Caki2 (cell line): ENCODE measurements at regions not wholly inside any gene's neighbourhood (a gene's known extent, or its start where the extent isn't known, plus 50 kb on each side); places are given as distances from the start of the nearest gene placed in this dataset.
"Not testable (repeated sequence)": the region's sequence is repeated elsewhere in the genome, so short reads cannot be mapped to it uniquely, and the experiment has no call there.

Experiments used
- DNase-seq: peaks from one replicate; pipeline ENCODE4 v3.0.0-alpha.2; 2015; ENCODE audit warnings: low read depth
- in situ Hi-C: cut with HindIII; loops from 2 replicates; pipeline ENCODE4 v1.10.0; 2016; ENCODE audit warnings: low sequenced_read_pairs, low pct_unique_long_range_greater_than_20kb, mixed read lengths

DNA sequence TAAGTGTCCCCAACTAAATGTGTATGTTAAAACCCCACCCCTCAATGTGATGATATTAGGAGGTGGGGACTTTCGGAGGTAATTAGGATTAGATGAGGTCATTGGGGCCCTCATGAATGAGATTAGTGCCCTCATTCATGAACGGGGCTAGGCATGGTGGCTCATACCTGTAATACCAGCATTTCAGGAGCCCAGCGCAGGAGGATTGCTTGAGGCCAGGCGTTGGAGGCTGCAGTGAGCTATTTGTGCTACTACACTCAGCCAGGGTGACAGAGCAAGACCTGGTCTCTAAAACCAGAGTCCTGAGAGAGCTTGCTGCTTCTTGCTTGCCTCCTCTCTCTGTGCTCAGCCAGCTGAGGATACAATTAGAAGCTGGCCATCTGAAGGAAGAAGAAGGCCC lies 62.1 kb upstream of the HSPA9 start:
- DNase-seq = no peak
- in situ Hi-C loops = no loop called here

DNA sequence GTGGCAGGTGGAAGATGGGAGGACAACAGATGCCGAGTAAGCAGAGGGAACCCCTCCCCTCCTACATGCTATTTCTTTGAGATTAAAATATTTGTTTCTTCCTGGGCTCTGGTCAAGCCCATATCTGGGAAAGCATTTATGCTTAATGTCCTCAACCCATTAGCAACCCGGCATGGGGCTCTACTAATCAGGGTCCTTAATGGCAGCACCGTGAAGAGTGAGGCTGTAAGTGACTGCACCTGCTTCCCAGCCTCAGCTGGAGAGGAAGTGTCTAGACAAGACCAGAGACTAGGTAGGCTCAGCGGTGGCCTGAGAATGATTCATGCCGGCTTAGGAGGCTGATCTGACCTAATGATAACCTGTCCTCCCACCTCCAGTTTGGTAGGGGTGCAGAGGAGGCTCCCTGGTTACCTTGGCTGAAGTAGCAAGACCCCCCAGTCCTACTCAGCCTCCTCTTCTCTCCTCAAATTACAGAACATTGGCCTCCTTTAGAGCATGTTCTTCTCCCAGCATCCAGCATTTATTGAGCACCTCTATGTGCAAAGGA lies 61.3 kb upstream of the HSPA9 start:
- in situ Hi-C loops = no loop called here
- DNase-seq = no peak

DNA sequence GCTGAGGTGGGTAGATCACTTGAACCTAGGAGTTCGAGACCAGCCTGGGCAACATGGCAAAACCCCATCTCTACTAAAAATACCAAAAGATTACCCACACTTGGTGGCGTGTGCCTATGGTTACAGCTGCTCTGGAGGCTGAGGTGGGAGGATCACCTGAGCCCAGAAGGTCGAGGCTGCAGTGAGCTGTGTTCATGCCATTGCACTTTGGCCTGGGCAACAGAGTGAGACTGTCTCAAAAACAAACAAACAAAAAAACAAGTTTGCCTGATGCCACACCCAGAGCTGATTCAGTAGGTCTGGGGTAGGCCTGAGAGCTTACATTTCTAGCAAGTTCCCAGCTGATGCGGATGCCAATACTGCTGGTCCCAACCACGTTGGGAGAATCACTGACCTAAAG lies 60.5 kb upstream of the HSPA9 start:
- no peak for DNase-seq
- in situ Hi-C loops = no loop called here

DNA sequence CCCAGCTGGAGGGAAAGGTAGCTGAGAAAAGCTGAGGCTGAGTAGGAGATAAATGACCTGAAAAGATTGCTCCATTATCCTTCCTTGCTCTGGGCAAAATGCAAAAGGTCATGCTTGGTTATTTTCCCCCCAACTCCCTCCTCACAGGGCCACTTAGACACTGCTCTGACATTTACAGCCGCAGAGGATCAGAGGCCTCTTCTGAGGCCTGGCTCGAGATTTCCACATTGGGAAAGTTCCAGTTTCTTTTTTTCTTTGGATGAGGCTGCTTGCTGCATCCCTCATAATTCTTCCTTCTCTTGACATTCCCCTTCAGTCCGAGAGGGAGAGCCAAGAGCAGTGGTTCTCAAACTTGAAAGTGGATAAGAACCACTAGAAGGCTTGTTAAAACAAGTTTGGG lies 60.1 kb upstream of the HSPA9 start:
- in situ Hi-C loops = no loop called here

DNA sequence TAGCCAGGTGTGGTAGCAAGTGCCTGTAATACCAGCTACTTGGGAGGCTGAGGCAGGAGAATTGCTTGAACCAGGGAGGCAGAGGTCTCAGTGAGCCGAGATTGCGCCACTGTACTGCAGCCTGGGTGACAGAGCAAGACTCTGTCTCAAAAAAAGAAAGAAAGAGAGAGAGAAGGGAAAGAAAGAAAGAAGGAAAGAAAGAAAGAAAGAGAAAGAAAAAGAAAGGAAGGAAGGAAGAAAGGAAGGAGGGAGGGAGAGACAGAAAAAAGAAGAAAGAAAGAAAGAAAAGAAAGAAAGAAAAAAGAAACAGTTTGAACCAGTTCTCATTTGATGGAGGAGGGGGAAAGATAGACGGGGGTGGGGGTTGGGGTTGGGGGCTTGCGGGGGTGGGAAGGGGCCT lies 59.6 kb upstream of the HSPA9 start:
- in situ Hi-C loops, DNase-seq: not testable (repeated sequence)

More for the DNA sequence above, 60.1 kb upstream of the HSPA9 start:
- DNase-seq = no peak

DNA sequence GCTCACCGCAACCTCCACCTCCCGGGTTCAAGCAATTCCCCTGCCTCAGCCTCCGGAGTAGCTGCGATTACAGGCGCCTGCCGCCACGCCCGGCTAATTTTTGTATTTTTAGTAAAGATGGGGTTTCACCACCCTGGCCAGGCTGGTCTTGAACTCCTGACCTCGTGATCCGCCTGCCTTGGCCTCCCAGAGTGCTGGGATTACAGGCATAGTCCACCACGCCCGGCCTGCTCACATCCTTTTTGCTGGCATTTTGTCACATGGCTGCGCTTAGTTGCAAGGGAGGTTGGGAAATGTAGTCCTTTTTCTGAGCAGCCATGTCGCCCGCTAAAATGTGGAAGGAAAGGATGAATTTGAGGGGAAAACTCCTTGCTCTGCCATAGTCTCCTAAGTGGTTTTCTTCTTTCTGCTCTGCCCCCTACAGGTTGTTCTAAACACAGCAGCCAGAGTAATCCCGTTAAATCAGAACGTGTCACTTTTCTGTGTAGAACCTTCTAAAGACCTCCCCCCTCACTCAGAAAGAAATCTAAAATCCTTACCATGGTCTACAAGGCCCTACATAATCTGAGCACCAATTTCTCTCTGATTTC lies 57.8 kb upstream of the HSPA9 start:
- in situ Hi-C loops = no loop called here
- peak; percentile 42 for DNase-seq

DNA sequence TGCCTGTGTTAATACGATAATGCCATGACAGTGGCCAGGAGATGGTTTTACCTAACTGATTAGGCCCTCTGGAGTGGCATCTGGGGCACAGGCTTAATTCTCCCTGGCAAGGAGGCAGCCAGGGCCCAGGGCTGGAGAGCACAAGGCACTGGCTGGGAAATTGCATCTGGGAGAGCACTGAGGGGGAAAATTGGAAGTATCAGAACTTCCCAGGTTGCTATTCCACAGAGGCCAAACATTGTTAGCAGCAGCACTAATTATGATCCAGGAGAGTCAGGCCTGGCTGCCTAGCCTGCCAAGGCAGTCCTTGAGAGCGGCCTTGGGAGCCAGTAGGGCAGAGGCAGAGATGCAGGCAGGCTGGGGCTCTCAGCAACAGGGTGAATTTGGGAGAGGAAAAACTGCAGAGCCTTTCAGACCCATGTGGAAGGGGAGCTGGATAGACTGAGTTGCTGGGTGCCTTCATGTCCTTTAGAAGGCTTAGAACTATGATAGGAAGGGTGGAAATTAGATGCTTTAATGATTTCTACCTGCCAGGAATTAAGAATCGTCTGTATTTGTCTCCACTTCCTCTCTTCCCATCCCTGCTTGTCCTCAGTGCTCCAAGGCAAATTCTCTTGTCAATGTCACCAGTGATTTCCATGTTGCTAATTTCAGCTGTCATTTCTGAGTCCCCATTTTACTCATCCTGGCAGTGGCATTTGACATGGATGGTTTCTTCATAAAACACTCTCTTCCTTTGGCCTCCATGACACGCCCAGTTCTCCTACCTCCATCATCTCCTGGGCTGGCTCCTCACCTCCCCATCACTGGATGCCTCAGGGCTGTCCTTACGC lies 56.1 kb upstream of the HSPA9 start:
- DNase-seq = no peak
- in situ Hi-C loops = no loop called here

DNA sequence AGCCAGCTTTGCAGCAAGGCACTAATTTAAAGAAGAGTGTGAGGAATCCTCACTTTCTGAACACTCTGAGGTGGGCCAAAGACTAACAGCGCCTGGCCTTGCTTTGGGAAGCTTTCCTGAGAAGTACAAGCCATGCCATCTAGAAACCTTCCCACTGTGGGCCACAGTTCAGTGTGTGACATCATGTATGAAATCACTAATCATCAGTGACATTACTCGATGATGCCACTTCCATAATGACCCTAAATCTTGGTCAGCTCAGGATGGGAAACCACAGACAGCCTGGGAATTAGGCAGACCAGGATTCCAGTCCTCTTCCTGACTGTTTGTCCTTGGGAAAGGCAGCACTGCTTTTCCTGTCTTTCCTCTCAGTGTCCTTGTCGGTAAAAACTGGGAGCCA lies 54.2 kb upstream of the HSPA9 start:
- DNase-seq = no peak
- in situ Hi-C loops = no loop called here

DNA sequence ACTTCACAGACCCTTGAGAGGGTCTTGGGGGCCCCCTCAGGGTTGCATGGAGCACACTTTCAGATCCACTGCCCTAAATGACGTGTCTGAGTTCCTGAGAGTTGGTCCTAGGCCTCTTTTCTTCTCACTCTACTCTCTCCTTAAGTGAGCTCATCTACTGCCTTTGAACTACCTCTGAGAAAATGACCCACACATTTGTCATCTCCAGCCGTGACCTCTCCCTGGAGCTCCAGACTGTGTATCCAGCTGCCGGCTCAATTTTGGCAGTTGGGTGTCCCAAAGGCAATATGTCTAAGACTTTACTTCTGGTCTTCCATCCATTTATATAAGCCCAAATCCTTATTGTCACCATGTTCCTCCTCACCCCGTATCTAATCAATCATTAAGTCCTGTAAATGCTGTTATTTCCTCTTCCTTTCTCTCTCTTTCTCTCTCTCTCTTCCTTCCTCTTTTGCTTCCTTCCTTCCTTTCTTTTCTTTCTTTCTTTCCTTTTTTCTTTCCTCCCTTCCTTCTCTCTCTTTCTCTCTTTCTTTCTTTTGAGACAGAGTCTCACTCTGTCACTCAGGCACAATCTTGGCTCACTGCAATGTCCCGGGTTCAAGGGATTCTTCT lies 51.2 kb upstream of the HSPA9 start:
- in situ Hi-C loops = no loop called here
- no peak for DNase-seq

DNA sequence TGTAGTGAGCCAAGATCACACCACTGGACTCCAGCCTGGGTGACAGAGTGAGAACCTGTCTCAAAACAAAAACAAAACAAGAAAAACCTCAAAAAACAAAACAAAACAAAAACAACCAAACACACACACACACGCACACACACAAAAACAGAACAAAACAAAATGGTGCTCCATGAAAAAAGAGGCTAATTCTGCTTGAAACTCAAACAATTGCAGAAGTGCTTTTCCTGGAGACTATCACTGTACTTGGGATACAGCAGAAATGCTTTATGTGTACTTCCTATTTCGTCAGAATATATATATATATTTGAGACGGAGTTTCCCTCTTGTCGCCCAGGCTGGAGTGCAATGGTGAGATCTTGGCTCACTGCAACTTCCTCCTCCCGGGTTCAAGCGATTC lies 49.9 kb upstream of the HSPA9 start:
- no peak for DNase-seq
- in situ Hi-C loops = no loop called here
